GM23338 (cell line): ENCODE measurements at regions not wholly inside any gene's neighbourhood (a gene's known extent, or its start where the extent isn't known, plus 50 kb on each side); places are given as distances from the start of the nearest gene placed in this dataset.

Experiments
- ATAC-seq: fragments of 200-7000 bp; cut with Tn5 transposase; 3 replicates; pipeline ENCODE4 v1.9.1; 2020
- DNase-seq: peaks from one replicate; pipeline ENCODE4 v3.0.0-alpha.2; 2015; ENCODE audit warnings: low spot score
- H2AFZ ChIP-seq: fragments of 200-600 bp; sonication (generic); 2 replicates; pipeline ENCODE4 v1.8.0; 2016; ENCODE audit warnings: antibody characterized with exemption, mild to moderate bottlenecking, moderate library complexity
- H3F3A ChIP-seq: fragments of 200-600 bp; sonication (generic); replicated peaks from 2 replicates; pipeline ENCODE4 v1.8.0; 2017; ENCODE audit warnings: antibody characterized with exemption, mixed run types, low read depth
- H3K27ac ChIP-seq: fragments of 200-600 bp; sonication (generic); 2 replicates; pipeline ENCODE4 v1.6.1; 2016; ENCODE audit warnings: low read depth
- H3K27me3 ChIP-seq: fragments of 200-600 bp; sonication (generic); 2 replicates; pipeline ENCODE4 v1.8.0; 2016; ENCODE audit warnings: mild to moderate bottlenecking, mixed run types, moderate library complexity; ENCODE audit not compliant: insufficient read depth
- H3K36me3 ChIP-seq: fragments of 200-600 bp; sonication (generic); 2 replicates; pipeline ENCODE4 v1.8.0; 2016; ENCODE audit warnings: mild to moderate bottlenecking; ENCODE audit not compliant: insufficient read depth
- H3K4me1 ChIP-seq: fragments of 200-600 bp; sonication (generic); 2 replicates; pipeline ENCODE4 v1.8.0; 2016; ENCODE audit warnings: mild to moderate bottlenecking, moderate library complexity; ENCODE audit not compliant: insufficient read depth
- H3K4me2 ChIP-seq: fragments of 200-600 bp; sonication (generic); 2 replicates; pipeline ENCODE4 v1.7.1; 2017; ENCODE audit warnings: mixed run types
- H3K4me3 ChIP-seq: fragments of 200-600 bp; sonication (generic); 2 replicates; pipeline ENCODE4 v1.6.1; 2016; ENCODE audit warnings: mixed run types
- H3K79me2 ChIP-seq: fragments of 200-600 bp; sonication (generic); replicated peaks from 2 replicates; pipeline ENCODE4 v1.8.0; 2017; ENCODE audit warnings: mild to moderate bottlenecking; ENCODE audit not compliant: insufficient read depth
- H3K9me2 ChIP-seq: fragments of 200-600 bp; sonication (generic); 2 replicates; pipeline ENCODE4 v1.8.0; 2017; ENCODE audit not compliant: insufficient read depth
- H4K20me1 ChIP-seq: fragments of 200-600 bp; sonication (generic); replicated peaks from 2 replicates; pipeline ENCODE4 v1.8.0; 2017; ENCODE audit warnings: mild to moderate bottlenecking; ENCODE audit not compliant: insufficient read depth
- H3K27ac Mint-ChIP-seq: 2 replicates; pipeline ENCODE4 v1.8.0; 2020; ENCODE audit warnings: inconsistent platforms, mild to moderate bottlenecking, moderate library complexity, mixed read lengths
- H3K27me3 Mint-ChIP-seq: 3 replicates; pipeline ENCODE4 v1.8.0; 2022; ENCODE audit warnings: low read depth, mild to moderate bottlenecking, moderate library complexity, mixed read lengths, inconsistent platforms; ENCODE audit not compliant: insufficient read depth, poor library complexity
- H3K36me3 Mint-ChIP-seq: 3 replicates; pipeline ENCODE4 v1.8.0; 2021; ENCODE audit warnings: low read depth, mild to moderate bottlenecking, inconsistent platforms, moderate library complexity, mixed read lengths
- H3K4me1 Mint-ChIP-seq: 3 replicates; pipeline ENCODE4 v1.8.0; 2020; ENCODE audit warnings: mild to moderate bottlenecking, inconsistent platforms, mixed read lengths
- H3K4me3 Mint-ChIP-seq: 3 replicates; pipeline ENCODE4 v1.8.0; 2021; ENCODE audit warnings: moderate library complexity, mild to moderate bottlenecking, inconsistent platforms, mixed read lengths
- H3K9me3 Mint-ChIP-seq: 3 replicates; pipeline ENCODE4 v1.8.0; 2020; ENCODE audit warnings: moderate library complexity, mild to moderate bottlenecking, inconsistent platforms, mixed read lengths
- CREB1 ChIP-seq: fragments of 250-450 bp; sonication (Bioruptor Pico); IDR thresholded peaks from 2 replicates; pipeline ENCODE4 v1.5.0; 2020; ENCODE audit warnings: low read depth, mild to moderate bottlenecking, moderate library complexity
- CTCF ChIP-seq, 2 experiments: fragments of 200-600 bp in 1 of 2; sonication (generic) in 1 of 2; conservative IDR thresholded peaks; 2 replicates each; pipeline versions ENCODE4 v1.5.1 to v1.6.1; 2016 to 2017; ENCODE audit warnings: antibody characterized with exemption in 2 of 2, low read depth in 2 of 2, mild to moderate bottlenecking in 2 of 2, moderate library complexity in 1 of 2
- EZH2 ChIP-seq: fragments of 200-600 bp; sonication (generic); IDR thresholded peaks from one replicate; pipeline ENCODE4 v1.8.0; 2017; ENCODE audit warnings: antibody characterized with exemption, mild to moderate bottlenecking, low read depth; ENCODE audit not compliant: unreplicated experiment
- EZH2phosphoT487 ChIP-seq: fragments of 200-600 bp; sonication (generic); IDR thresholded peaks from one replicate; pipeline ENCODE4 v1.8.1; 2018; ENCODE audit warnings: antibody characterized with exemption; ENCODE audit not compliant: unreplicated experiment
- JUNB ChIP-seq: IDR thresholded peaks from one replicate; pipeline ENCODE4 v1.6.1; 2016; ENCODE audit warnings: antibody characterized with exemption; ENCODE audit not compliant: unreplicated experiment
- NANOG ChIP-seq: IDR thresholded peaks from 2 replicates; pipeline ENCODE4 v1.6.1; 2016; ENCODE audit warnings: antibody characterized with exemption, borderline replicate concordance
- POLR2AphosphoS5 ChIP-seq: IDR thresholded peaks from 2 replicates; pipeline ENCODE4 v1.6.1; 2016; ENCODE audit warnings: antibody characterized with exemption, low read depth
- STAT1 ChIP-seq: IDR thresholded peaks from one replicate; pipeline ENCODE4 v1.6.1; 2016; ENCODE audit warnings: antibody characterized with exemption; ENCODE audit not compliant: unreplicated experiment
- ZNF114 ChIP-seq: fragments of 250-450 bp; sonication (Bioruptor Pico); IDR thresholded peaks from 2 replicates; pipeline ENCODE4 v1.5.0; 2020; ENCODE audit warnings: mild to moderate bottlenecking, moderate library complexity
- ZNF331 ChIP-seq: fragments of 250-450 bp; sonication (Bioruptor Pico); IDR thresholded peaks from 2 replicates; pipeline ENCODE4 v1.5.0; 2020; ENCODE audit warnings: low read depth, mild to moderate bottlenecking, moderate library complexity
- TF ChIP-seq, protein P1 (sequence below): IDR thresholded peaks from one replicate; pipeline ENCODE4 v1.6.1; 2018; ENCODE audit warnings: antibody characterized with exemption; ENCODE audit not compliant: unreplicated experiment
- TF ChIP-seq, protein P2 (sequence below): fragments of 250-450 bp; sonication (Bioruptor Pico); IDR thresholded peaks from 2 replicates; pipeline ENCODE4 v1.5.0; 2020; ENCODE audit warnings: mild to moderate bottlenecking, moderate library complexity
- TF ChIP-seq, protein P3 (sequence below): IDR thresholded peaks from 2 replicates; pipeline ENCODE4 v1.6.1; 2016; ENCODE audit warnings: antibody characterized with exemption

DNA sequence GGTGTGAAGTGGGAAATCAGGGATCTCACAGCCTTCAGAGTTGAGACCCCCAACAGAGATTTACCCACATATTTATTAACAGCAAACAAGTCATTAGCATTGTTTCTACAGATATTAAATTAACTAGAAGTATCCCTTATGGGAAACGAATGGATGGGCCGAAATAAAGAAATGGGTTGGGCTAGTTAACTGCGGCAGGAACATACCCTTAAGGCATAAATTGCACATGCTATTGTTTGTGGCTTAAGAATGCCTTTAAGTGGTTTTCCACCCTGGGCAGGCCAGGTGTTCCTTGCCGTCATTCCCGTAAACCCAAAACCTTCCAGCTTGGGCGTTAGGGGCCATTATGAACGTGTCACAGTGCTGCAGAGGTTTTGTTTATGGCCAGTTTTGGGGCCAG, 126.3 kb upstream of the EIF1AY start:
- ATAC-seq: no peak
- no peaks in the 10 kb centered on the region for H3K36me3 ChIP-seq
- peaks cover 77% of the 10 kb centered on the region for H3K9me3 Mint-ChIP-seq
- H2AFZ ChIP-seq: no peak overlapping the region
- H3K4me3 ChIP-seq: no peak overlapping the region
- H3K79me2 ChIP-seq: no peaks in the 10 kb centered on the region
- H3F3A ChIP-seq: no peaks in the 10 kb centered on the region
- H3K4me3 Mint-ChIP-seq: no peak overlapping the region
- H4K20me1 ChIP-seq: no peaks in the 10 kb centered on the region
- H3K27me3 ChIP-seq: no peaks in the 10 kb centered on the region
- DNase-seq: no peak
- no peaks in the 10 kb centered on the region for H3K27me3 Mint-ChIP-seq
- no peak overlapping the region for H3K27ac Mint-ChIP-seq
- H3K36me3 Mint-ChIP-seq: no peaks in the 10 kb centered on the region; the same call in 2 of the 3 replicates
- no peaks in the 10 kb centered on the region for H3K4me1 Mint-ChIP-seq
- H3K27ac ChIP-seq: no peak overlapping the region
- H3K9me2 ChIP-seq: no peaks in the 10 kb centered on the region
- no peaks in the 10 kb centered on the region for H3K4me1 ChIP-seq
- TF ChIP-seq, protein P1, sequence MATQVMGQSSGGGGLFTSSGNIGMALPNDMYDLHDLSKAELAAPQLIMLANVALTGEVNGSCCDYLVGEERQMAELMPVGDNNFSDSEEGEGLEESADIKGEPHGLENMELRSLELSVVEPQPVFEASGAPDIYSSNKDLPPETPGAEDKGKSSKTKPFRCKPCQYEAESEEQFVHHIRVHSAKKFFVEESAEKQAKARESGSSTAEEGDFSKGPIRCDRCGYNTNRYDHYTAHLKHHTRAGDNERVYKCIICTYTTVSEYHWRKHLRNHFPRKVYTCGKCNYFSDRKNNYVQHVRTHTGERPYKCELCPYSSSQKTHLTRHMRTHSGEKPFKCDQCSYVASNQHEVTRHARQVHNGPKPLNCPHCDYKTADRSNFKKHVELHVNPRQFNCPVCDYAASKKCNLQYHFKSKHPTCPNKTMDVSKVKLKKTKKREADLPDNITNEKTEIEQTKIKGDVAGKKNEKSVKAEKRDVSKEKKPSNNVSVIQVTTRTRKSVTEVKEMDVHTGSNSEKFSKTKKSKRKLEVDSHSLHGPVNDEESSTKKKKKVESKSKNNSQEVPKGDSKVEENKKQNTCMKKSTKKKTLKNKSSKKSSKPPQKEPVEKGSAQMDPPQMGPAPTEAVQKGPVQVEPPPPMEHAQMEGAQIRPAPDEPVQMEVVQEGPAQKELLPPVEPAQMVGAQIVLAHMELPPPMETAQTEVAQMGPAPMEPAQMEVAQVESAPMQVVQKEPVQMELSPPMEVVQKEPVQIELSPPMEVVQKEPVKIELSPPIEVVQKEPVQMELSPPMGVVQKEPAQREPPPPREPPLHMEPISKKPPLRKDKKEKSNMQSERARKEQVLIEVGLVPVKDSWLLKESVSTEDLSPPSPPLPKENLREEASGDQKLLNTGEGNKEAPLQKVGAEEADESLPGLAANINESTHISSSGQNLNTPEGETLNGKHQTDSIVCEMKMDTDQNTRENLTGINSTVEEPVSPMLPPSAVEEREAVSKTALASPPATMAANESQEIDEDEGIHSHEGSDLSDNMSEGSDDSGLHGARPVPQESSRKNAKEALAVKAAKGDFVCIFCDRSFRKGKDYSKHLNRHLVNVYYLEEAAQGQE: no peak
- TF ChIP-seq EZH2phosphoT487 (no peak), ZNF331 (no peak), NANOG (no peak), JUNB (no peak), CTCF (conservative IDR thresholded peaks at IDR 0.05; ENCODE audit: low read depth in 2 of 2) (no peak), CREB1 (no peak), ZNF114 (CRISPR knock-in tag) (no peak), POLR2AphosphoS5 (no peak), STAT1 (no peak), EZH2 (no peak)
- TF ChIP-seq, protein P2, sequence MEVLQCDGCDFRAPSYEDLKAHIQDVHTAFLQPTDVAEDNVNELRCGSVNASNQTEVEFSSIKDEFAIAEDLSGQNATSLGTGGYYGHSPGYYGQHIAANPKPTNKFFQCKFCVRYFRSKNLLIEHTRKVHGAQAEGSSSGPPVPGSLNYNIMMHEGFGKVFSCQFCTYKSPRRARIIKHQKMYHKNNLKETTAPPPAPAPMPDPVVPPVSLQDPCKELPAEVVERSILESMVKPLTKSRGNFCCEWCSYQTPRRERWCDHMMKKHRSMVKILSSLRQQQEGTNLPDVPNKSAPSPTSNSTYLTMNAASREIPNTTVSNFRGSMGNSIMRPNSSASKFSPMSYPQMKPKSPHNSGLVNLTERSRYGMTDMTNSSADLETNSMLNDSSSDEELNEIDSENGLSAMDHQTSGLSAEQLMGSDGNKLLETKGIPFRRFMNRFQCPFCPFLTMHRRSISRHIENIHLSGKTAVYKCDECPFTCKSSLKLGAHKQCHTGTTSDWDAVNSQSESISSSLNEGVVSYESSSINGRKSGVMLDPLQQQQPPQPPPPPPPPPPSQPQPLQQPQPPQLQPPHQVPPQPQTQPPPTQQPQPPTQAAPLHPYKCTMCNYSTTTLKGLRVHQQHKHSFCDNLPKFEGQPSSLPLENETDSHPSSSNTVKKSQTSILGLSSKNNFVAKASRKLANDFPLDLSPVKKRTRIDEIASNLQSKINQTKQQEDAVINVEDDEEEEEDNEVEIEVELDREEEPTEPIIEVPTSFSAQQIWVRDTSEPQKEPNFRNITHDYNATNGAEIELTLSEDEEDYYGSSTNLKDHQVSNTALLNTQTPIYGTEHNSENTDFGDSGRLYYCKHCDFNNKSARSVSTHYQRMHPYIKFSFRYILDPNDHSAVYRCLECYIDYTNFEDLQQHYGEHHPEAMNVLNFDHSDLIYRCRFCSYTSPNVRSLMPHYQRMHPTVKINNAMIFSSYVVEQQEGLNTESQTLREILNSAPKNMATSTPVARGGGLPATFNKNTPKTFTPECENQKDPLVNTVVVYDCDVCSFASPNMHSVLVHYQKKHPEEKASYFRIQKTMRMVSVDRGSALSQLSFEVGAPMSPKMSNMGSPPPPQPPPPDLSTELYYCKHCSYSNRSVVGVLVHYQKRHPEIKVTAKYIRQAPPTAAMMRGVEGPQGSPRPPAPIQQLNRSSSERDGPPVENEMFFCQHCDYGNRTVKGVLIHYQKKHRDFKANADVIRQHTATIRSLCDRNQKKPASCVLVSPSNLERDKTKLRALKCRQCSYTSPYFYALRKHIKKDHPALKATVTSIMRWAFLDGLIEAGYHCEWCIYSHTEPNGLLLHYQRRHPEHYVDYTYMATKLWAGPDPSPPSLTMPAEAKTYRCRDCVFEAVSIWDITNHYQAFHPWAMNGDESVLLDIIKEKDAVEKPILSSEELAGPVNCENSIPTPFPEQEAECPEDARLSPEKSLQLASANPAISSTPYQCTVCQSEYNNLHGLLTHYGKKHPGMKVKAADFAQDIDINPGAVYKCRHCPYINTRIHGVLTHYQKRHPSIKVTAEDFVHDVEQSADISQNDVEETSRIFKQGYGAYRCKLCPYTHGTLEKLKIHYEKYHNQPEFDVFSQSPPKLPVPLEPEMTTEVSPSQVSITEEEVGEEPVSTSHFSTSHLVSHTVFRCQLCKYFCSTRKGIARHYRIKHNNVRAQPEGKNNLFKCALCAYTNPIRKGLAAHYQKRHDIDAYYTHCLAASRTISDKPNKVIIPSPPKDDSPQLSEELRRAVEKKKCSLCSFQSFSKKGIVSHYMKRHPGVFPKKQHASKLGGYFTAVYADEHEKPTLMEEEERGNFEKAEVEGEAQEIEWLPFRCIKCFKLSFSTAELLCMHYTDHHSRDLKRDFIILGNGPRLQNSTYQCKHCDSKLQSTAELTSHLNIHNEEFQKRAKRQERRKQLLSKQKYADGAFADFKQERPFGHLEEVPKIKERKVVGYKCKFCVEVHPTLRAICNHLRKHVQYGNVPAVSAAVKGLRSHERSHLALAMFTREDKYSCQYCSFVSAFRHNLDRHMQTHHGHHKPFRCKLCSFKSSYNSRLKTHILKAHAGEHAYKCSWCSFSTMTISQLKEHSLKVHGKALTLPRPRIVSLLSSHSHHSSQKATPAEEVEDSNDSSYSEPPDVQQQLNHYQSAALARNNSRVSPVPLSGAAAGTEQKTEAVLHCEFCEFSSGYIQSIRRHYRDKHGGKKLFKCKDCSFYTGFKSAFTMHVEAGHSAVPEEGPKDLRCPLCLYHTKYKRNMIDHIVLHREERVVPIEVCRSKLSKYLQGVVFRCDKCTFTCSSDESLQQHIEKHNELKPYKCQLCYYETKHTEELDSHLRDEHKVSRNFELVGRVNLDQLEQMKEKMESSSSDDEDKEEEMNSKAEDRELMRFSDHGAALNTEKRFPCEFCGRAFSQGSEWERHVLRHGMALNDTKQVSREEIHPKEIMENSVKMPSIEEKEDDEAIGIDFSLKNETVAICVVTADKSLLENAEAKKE (CRISPR knock-in tag): no peak
- TF ChIP-seq, protein P3, sequence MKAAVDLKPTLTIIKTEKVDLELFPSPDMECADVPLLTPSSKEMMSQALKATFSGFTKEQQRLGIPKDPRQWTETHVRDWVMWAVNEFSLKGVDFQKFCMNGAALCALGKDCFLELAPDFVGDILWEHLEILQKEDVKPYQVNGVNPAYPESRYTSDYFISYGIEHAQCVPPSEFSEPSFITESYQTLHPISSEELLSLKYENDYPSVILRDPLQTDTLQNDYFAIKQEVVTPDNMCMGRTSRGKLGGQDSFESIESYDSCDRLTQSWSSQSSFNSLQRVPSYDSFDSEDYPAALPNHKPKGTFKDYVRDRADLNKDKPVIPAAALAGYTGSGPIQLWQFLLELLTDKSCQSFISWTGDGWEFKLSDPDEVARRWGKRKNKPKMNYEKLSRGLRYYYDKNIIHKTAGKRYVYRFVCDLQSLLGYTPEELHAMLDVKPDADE: no peak
- no peak overlapping the region for H3K4me2 ChIP-seq
